Choroid plexus epithelial cell (primary cell): ENCODE measurements at regions not wholly inside any gene's neighbourhood (a gene's known extent, or its start where the extent isn't known, plus 50 kb on each side); places are given as distances from the start of the nearest gene placed in this dataset.

Experiments
- DNase-seq: peaks from one replicate; pipeline ENCODE4 v3.0.0-alpha.2; 2010; ENCODE audit warnings: low read depth
- H3K4me3 ChIP-seq: 2 replicates; pipeline ENCODE4 v1.5.1; 2011; ENCODE audit warnings: low read depth, mild to moderate bottlenecking, control low read depth, low read length, moderate library complexity
- CTCF ChIP-seq: conservative IDR thresholded peaks from 2 replicates; pipeline ENCODE4 v1.5.1; 2011; ENCODE audit warnings: low read depth, mild to moderate bottlenecking, control low read depth, inconsistent platforms, low read length, moderate library complexity

DNA sequence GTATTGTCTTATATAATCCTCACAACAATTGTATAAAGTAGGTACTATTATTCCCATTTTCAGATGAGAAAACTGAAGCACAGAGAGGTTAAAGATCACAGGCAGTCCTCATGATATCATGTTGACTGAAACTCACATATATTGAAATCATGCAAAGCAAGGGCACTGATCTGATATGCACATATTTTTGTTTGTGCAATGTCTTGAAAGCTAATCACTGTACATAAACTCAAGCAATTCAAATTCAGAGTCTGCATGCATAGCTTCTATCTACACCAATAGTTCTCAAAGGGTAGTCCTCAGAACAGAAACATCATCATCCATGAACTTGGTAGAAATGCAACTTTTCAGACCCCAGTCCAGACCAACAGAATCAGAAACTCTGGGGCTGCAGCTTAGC lies 119.2 kb upstream of the STT3B start:
- no peak for DNase-seq
- TF ChIP-seq CTCF, result no peak
- H3K4me3 ChIP-seq, result no peak overlapping the region

DNA sequence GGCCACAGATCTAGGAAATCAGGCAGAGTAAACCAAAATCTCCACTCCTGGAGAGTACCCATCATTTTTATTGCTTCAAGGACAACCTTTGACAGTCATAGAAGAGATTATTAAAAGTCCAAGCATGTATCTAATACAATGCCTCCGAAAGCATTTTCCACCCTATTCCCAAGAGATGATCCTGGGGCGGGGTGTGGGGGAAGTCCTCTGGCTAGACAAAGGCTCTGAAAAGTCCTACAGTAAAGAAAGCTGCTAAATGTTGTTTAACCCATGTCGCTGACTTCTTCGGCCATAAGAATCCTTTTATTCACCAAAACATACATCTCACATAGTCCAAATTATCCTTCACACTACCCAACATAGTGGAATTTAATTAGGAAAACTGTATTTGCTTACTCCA lies 115.7 kb upstream of the STT3B start:
- no peak overlapping the region for H3K4me3 ChIP-seq
- DNase-seq, result no peak
- no peak for TF ChIP-seq CTCF

- TF ChIP-seq CTCF, result no peak
- DNase-seq, result no peak
- no peak overlapping the region for H3K4me3 ChIP-seq
Observed at GRCh38 chr3:31417486-31417885, 115.2 kb upstream of the STT3B start.

DNA sequence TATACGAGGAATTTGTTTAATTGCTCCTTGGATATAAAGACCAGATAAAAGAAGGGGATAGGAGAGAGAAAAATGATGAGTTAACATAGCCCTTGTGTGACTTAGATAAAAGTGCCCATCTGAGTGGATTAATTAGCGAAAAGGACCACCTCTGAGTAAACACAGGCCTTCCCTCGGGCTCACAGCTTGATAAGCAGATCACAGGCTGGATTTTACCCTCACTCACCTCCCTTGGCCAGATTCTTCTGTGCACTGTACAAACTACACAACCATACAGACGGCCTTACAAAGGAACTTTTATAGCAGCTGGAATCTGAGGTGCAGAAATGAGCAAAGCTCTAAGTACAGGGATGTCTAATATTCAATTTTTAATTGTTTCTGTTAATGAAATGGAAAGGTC lies 112.4 kb upstream of the STT3B start:
- TF ChIP-seq CTCF, result no peak
- no peak for DNase-seq
- no peak overlapping the region for H3K4me3 ChIP-seq

DNA sequence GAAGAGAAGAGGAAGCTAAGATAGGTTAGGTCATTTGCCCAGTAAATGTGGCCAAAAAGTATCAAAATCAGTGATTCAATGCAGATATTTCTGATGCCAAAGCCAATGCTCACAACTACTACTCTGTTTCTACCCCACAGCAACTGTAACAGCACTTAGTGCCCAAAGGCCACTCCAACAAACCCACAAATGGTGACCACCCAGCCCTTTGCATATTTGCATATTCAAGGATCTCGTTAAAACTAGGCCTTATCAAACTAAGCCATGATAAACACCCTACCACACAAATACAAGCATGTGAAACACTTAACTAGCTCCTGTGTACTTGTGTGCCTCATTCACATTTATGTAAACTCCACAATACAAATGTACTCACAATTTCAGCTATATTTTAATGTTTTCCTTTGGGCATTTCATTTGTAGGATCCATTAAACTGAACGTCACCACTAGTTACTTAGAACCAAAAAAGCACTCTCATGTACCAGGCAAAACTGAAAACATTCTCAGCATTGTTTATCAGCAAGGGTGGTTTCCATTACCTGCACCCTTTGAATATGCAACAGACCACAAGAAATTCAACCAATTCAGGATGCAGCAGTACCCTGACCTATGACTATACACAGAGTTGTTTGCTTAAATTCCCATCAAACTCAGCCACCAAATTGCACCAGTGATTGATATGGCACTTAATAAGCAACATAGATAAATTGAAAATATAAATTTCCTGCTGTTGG lies 111.2 kb upstream of the STT3B start:
- TF ChIP-seq CTCF, result no peak
- no peak overlapping the region for H3K4me3 ChIP-seq
- DNase-seq, result peak; percentile 20

DNA sequence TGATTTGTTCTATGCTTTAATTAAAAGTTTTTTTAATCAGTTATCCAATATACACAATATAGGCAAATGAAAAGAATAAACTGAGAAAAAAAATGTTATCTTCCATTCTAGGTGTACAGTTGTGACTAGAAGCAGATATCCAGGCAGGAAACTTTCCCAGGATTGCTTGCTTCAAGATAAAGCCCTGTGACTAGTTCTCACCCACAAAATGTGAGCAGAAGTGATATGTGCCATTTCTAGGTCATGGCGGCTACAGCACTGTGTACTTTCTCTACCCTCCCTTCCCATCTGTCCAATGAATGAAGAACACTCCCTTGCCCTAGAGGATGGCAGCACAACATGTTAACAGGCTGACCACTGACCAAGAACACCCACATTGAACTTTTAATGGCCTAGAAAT lies 110.5 kb upstream of the STT3B start:
- no peak for TF ChIP-seq CTCF
- DNase-seq, result no peak
- H3K4me3 ChIP-seq, result no peak overlapping the region

- H3K4me3 ChIP-seq, result no peak overlapping the region
- no peak for TF ChIP-seq CTCF
- DNase-seq, result peak; percentile 87
Observed at GRCh38 chr3:31423482-31423881, 109.2 kb upstream of the STT3B start.
